ENCODE measurements at regions not wholly inside any gene's neighbourhood (a gene's known extent, or its start where the extent isn't known, plus 50 kb on each side); places are given as distances from the start of the nearest gene placed in this dataset.
"Not testable (repeated sequence)": the region's sequence is repeated elsewhere in the genome, so short reads cannot be mapped to it uniquely, and the experiment has no call there.

DNA sequence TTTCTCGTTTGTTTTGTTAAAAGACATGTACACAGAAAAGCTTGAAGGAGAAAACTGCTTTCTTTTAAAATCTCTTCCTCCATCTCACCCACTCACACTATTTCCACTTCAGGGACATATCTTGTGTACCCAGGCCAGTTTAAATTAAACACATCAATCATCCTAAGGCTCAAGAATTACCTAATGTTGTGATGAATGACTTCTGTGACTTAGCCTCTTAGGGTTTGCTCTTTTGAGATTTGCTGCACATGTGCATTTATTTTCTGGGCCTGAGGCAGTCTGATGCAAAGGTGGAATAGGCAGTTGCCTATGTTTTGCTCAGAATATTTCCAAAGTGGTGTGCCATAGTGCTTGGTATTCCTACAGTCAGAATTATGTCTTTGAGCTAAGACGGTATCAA, 439.9 kb upstream of the CHD1 start:
- FAIRE-seq (no peak), DNase-seq (ENCODE audit: insufficient read length, low spot score) (no peak)
- no peak for TF ChIP-seq POLR2A (IDR thresholded peaks at IDR 0.05; ENCODE audit: low read depth, low read length)

DNA sequence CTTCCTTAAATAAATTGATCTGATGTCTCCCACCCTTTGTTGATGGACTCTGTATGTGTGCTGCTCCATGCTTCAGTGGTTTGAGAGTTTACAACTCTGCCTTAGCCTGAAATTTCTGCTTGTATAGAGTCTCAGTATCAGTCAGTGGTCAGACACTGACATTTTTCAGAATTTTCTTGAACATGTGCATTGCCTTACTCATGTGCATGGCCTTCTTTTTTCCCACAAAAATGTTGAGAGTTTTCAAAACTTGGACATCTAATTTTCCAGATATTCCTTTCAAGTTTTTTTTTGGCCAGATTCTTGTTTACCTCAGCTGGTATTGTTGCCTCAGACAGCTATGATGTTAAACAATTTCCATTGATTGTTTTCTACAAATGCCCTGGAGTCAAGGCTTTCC, 427.1 kb upstream of the CHD1 start:
- no peak for DNase-seq (ENCODE audit: insufficient read length, low spot score)
- no peak for FAIRE-seq
- TF ChIP-seq POLR2A (IDR thresholded peaks at IDR 0.05; ENCODE audit: low read depth, low read length), result no peak

DNA sequence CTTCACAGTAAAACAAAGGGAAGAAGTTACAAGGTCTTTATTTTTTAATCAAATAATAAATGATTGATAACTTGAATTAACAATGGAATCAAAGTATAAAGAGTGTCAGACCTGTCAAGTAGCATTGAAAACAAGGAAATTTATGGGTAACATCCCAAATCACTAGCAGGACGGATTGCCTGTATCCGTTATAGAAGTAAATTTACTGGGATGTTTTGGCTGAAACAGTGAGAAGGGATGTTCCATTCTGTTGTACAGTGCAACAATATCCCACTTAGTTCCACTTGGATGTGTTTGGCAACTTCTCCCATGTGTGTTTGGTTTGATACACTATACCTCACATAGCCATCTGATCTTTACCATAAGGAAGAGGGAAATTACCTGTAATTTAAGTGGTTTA, 421.0 kb upstream of the CHD1 start:
- FAIRE-seq (no peak), DNase-seq (ENCODE audit: insufficient read length, low spot score) (no peak)
- no peak for TF ChIP-seq POLR2A (IDR thresholded peaks at IDR 0.05; ENCODE audit: low read depth, low read length)

DNA sequence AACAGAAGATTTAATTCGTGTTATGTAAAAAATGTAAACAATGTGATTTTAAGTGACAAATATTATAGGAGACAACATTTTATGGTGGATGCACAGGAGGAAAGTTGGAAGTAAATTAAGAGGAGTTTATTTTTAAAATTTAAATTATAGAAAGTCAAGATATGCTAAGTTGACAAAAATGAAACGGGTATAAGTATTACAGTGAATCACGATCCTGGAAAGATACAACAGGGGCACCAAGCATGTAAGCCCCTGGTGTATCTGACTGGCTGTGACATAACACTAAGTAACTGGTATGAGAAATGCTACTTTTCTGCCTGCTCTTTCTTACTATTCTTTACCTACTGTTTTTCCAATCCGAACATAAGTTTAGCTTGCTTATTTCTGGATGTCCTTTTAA, 419.8 kb upstream of the CHD1 start:
- TF ChIP-seq POLR2A (IDR thresholded peaks at IDR 0.05; ENCODE audit: low read depth, low read length), result no peak
- FAIRE-seq (no peak), DNase-seq (ENCODE audit: insufficient read length, low spot score) (no peak)

DNA sequence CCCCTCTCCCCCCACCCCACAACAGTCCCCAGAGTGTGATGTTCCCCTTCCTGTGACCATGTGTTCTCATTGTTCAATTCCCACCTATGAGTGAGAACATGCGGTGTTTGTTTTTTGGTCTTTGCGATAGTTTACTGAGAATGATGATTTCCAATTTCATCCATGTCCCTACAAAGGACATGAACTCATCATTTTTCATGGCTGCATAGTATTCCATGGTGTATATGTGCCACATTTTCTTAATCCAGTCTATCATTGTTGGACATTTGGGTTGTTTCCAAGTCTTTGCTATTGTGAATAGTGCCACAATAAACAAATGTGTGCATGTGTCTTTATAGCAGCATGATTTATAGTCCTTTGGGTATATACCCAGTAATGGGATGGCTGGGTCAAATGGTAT, 411.0 kb upstream of the CHD1 start:
- FAIRE-seq; DNase-seq (ENCODE audit: insufficient read length, low spot score): not testable (repeated sequence)

DNA sequence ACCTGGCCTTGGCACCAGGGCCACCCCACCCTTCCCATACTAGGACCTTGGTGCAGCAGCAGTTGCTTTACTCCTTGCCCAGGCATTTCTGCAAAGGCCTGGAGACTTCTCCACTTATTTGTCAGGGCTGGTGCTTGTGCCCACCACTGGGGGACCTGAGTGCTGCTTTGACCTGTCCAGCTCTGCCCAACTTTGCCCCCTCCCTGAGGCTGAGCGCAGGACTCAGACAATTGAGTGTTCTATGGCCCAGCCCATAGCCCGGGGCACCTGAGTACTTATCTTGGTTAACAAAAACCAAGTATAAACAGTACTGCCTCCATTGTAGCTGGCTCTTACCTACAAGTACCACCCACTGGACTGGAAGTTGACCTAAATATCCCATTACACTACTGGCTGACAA, 406.1 kb upstream of the CHD1 start:
- no peak for FAIRE-seq

DNA sequence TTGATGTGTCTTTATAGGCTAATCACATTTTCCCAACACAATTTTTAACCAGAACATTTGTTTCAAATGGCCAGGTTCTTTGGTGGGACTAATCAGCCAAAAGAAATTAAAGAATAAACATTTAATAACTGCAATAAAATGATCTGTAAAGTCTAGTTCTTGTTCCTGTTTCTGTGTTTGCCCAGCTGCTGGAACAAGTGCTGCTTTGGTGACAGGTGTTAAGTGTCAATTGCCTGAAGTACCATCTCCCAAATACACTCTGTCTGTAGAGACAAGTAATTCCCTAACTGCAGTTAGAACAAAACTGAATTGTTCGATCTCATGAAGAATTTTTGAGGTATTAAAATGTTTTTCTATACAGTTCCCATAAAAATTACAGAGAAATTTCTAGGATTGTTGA, 402.3 kb upstream of the CHD1 start:
- no peak for DNase-seq (ENCODE audit: insufficient read length, low spot score)
- TF ChIP-seq POLR2A (IDR thresholded peaks at IDR 0.05; ENCODE audit: low read depth, low read length), result no peak
- no peak for FAIRE-seq

More for the DNA sequence above, 406.1 kb upstream of the CHD1 start:
- no peak for DNase-seq (ENCODE audit: insufficient read length, low spot score)
- no peak for TF ChIP-seq POLR2A (IDR thresholded peaks at IDR 0.05; ENCODE audit: low read depth, low read length)

DNA sequence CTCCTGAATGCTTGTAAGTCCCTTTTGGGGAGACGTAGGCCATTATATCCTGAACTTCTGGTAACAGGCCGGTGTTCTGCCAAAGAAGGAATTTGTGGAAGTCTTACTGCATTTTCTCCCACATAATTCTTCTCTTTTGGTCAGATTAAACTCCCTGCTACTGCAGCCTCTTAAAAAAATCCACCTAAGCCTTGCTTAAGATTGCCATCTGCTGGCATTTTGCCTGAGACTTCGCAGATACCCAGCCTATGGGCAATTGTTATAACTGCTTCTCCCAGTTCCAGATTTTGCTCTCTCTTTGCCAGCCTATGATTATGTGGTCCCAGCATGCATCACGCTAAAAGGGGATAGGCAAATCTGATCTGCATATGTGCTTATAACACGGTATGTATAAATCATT, 391.6 kb upstream of the CHD1 start:
- no peak for TF ChIP-seq POLR2A (IDR thresholded peaks at IDR 0.05; ENCODE audit: low read depth, low read length)
- FAIRE-seq, result no peak
- no peak for DNase-seq (ENCODE audit: insufficient read length, low spot score)

DNA sequence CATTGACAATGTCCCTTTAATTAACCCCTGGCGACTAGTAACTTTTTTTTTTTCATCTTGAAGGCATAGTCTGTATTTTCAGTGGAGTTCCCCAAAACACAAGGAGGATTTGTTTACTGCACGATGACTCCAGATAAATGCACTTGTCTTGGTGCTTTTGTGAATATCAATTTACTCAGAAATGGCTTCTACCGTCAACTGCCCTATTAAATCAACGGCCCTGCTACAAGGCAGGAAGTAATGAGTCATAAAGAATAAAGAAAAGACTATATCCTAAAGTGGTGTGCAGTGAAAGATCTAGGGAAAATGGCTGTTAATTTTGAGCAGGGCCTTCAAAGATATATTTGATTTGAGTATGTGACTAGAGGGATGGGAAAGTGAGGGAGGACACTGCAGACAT, 388.3 kb upstream of the CHD1 start:
- FAIRE-seq, result no peak
- no peak for TF ChIP-seq POLR2A (IDR thresholded peaks at IDR 0.05; ENCODE audit: low read depth, low read length)
- DNase-seq (ENCODE audit: insufficient read length, low spot score), result no peak

DNA sequence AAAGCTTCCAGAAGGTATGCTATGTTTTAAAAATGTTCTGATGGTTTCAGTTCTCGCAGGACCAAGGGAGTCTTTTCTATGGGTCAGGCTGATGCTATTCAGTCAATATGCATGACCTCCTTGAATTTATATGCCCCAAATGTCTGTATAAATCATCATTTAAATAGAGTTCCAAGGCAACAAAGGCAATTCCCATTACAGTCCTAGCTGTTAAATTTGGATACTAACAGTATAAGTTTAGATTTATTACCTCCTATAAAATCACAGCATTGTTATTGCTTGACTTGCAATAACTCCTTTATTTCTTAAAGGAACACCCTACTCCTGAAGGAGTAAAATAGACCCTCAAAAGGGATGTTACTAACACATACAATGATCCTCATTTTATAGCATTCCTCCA, 387.7 kb upstream of the CHD1 start:
- FAIRE-seq (no peak), DNase-seq (ENCODE audit: insufficient read length, low spot score) (no peak)
- no peak for TF ChIP-seq POLR2A (IDR thresholded peaks at IDR 0.05; ENCODE audit: low read depth, low read length)

DNA sequence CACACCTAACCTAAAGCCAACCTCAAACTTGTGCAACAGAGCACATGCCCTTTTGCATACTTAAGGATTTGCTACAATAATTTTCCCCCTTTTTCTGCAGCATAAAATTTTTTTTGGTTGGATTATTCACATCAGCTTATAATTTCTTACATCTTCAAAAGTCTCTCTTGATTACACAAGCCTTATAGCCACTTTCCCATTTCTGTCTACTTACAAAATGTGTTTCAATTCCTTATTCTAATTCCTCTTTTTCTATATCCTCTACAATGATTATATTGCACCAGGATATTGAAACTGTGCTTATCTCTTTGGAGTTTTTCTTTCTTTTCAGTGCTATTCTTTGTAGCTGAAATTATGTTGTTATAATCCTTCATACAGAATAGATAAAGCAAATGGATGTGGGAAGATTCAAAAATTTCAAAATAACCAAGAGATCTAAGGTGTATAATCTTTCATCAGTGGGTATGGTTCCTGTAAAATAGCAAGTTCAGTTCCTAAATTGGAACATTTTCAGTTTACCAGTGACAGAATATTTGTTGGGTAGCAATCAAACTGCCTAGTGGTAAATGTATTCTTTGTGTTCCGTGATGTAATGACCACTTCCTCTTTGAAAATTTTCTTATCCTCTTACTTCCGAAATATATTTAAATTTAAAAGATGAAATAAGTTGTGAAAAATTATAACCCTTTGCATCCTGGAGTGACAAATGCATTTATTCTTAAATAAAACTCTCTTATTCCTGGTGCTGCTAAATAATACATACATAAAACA, 386.8 kb upstream of the CHD1 start:
- DNase-seq (ENCODE audit: insufficient read length, low spot score) (no peak), FAIRE-seq (no peak)
- TF ChIP-seq POLR2A (IDR thresholded peaks at IDR 0.05; ENCODE audit: low read depth, low read length), result no peak

DNA sequence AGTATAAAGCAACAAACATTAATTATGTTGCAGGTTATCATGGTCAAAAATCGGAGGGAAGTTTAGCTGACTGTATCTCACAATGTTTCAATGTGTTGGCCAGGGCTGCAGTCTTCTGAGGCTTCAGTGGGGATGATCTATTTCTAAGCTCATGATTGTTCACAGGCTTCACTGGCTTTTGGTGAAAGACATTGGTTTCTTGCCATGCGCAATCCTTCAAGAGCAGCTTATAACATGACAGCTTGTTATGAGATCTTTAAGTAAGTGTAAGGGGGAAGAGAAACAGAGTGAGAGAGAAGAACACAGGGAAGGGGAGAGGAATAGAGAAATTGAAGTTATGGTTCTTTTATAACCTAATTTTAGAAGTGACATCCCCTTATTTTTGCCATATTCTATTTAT, 385.9 kb upstream of the CHD1 start:
- TF ChIP-seq POLR2A (IDR thresholded peaks at IDR 0.05; ENCODE audit: low read depth, low read length), result no peak
- no peak for FAIRE-seq
- DNase-seq (ENCODE audit: insufficient read length, low spot score), result no peak

DNA sequence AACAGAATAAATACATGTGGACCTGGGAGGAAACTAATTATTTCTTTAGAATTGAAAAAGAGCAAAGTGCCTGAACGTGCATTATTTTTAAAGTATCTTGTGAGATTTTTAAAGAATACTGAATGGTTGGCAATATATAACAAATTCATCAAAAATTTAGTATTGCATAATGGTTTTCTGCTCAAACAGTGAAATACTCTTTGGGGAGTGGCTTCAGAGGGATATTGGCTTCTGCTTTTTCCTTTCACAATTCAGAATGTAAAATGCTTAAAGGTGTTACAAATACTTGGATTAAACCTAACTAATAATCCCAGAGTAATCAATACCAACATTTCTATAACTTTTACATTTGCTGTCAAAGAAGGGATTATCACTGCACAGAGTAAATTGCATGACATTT, 379.3 kb upstream of the CHD1 start:
- FAIRE-seq, result no peak
- no peak for DNase-seq (ENCODE audit: insufficient read length, low spot score)
- no peak for TF ChIP-seq POLR2A (IDR thresholded peaks at IDR 0.05; ENCODE audit: low read depth, low read length)

DNA sequence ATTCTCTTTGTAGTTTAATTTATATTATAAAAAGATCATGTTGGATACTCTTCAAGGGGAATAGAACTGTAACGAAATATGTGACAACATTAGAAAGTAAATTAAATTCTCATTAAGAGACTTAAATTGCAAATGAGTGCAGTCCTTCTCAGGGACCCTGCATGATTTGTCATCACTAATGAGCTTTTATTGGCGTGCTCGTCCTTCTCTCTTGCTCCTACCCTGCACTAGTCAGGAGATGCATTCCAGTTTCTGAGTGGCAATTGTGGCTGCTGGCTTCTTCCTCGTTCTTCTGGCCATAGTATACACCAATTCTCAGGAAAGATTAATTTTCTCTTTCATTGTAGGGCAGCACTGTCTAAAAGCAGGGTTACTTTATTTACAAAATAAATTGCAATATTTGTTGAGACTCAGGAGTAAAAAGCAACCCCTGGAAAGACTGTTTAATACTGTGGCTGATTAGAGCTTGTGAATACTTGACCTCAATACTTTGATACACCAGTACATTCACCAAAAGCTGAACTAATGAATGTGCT, 376.3 kb upstream of the CHD1 start:
- DNase-seq (ENCODE audit: insufficient read length, low spot score) (no peak), FAIRE-seq (no peak)
- TF ChIP-seq POLR2A (IDR thresholded peaks at IDR 0.05; ENCODE audit: low read depth, low read length), result no peak

DNA sequence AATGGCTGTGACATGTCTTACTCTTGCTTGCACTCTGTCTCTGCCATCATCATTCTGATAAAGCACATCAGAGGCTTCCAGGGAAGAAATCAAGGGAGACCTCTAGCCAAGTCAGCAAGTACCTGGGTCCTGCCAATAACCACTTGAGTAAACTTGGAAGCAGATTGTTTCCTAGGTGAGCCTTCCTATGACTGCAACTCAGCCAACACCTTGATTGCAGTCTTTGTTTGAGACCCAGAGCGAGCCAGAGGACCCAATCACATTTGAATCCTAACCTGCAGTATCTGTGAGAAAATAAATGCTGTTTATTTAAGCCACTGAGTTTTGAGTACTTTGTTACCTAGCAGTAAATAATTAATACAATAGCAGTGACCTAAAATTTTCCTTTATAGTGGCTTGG, 356.8 kb upstream of the CHD1 start:
- FAIRE-seq, result no peak
- no peak for TF ChIP-seq POLR2A (IDR thresholded peaks at IDR 0.05; ENCODE audit: low read depth, low read length)
- DNase-seq (ENCODE audit: insufficient read length, low spot score), result no peak

Measured in H54 (cell line).